ENCODE measurements at regions not wholly inside any gene's neighbourhood (a gene's known extent, or its start where the extent isn't known, plus 50 kb on each side); places are given as distances from the start of the nearest gene placed in this dataset.

DNA sequence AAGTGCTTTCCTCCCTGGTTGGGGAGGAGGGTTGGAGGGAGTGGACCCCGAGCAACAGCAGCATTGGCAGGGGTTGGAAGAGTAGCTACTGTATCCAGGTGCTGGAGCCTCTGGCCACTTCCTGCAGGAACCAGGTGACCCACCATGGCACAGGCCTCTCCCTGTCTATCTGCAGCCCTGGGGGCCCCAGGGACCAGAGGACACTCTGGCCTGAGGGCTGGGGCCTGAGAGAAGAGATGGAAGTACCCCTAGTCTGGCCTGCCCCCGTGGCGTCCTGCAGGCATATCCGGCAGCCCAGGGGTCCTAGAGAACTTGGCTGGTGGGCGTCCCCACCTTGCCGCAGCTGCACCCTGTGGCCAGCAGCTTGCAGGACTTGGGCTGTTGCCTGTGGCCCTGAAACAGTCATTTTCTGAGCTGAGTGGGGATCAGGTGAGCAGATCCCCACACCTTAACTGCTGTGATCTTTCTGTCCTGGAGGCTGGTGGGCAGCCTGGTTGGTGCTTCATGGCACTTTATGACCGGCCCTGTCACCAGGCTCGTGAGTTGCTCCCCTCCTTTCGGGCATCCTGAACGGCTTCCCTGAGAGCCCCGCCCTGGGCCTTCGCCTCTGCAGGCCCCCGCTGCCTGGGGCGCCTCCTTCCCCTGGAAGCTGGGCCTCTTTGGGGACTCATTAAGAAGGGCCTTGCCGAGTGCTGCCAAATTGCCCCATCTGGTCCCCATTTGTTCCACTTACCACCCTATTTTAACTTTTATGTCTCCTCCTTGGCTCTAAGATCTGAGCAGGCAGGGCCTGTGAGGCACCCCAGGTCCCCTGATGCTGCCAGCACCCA is 298.6 kb downstream of the SEC14L1 start (continued):
- TF ChIP-seq, protein P1, sequence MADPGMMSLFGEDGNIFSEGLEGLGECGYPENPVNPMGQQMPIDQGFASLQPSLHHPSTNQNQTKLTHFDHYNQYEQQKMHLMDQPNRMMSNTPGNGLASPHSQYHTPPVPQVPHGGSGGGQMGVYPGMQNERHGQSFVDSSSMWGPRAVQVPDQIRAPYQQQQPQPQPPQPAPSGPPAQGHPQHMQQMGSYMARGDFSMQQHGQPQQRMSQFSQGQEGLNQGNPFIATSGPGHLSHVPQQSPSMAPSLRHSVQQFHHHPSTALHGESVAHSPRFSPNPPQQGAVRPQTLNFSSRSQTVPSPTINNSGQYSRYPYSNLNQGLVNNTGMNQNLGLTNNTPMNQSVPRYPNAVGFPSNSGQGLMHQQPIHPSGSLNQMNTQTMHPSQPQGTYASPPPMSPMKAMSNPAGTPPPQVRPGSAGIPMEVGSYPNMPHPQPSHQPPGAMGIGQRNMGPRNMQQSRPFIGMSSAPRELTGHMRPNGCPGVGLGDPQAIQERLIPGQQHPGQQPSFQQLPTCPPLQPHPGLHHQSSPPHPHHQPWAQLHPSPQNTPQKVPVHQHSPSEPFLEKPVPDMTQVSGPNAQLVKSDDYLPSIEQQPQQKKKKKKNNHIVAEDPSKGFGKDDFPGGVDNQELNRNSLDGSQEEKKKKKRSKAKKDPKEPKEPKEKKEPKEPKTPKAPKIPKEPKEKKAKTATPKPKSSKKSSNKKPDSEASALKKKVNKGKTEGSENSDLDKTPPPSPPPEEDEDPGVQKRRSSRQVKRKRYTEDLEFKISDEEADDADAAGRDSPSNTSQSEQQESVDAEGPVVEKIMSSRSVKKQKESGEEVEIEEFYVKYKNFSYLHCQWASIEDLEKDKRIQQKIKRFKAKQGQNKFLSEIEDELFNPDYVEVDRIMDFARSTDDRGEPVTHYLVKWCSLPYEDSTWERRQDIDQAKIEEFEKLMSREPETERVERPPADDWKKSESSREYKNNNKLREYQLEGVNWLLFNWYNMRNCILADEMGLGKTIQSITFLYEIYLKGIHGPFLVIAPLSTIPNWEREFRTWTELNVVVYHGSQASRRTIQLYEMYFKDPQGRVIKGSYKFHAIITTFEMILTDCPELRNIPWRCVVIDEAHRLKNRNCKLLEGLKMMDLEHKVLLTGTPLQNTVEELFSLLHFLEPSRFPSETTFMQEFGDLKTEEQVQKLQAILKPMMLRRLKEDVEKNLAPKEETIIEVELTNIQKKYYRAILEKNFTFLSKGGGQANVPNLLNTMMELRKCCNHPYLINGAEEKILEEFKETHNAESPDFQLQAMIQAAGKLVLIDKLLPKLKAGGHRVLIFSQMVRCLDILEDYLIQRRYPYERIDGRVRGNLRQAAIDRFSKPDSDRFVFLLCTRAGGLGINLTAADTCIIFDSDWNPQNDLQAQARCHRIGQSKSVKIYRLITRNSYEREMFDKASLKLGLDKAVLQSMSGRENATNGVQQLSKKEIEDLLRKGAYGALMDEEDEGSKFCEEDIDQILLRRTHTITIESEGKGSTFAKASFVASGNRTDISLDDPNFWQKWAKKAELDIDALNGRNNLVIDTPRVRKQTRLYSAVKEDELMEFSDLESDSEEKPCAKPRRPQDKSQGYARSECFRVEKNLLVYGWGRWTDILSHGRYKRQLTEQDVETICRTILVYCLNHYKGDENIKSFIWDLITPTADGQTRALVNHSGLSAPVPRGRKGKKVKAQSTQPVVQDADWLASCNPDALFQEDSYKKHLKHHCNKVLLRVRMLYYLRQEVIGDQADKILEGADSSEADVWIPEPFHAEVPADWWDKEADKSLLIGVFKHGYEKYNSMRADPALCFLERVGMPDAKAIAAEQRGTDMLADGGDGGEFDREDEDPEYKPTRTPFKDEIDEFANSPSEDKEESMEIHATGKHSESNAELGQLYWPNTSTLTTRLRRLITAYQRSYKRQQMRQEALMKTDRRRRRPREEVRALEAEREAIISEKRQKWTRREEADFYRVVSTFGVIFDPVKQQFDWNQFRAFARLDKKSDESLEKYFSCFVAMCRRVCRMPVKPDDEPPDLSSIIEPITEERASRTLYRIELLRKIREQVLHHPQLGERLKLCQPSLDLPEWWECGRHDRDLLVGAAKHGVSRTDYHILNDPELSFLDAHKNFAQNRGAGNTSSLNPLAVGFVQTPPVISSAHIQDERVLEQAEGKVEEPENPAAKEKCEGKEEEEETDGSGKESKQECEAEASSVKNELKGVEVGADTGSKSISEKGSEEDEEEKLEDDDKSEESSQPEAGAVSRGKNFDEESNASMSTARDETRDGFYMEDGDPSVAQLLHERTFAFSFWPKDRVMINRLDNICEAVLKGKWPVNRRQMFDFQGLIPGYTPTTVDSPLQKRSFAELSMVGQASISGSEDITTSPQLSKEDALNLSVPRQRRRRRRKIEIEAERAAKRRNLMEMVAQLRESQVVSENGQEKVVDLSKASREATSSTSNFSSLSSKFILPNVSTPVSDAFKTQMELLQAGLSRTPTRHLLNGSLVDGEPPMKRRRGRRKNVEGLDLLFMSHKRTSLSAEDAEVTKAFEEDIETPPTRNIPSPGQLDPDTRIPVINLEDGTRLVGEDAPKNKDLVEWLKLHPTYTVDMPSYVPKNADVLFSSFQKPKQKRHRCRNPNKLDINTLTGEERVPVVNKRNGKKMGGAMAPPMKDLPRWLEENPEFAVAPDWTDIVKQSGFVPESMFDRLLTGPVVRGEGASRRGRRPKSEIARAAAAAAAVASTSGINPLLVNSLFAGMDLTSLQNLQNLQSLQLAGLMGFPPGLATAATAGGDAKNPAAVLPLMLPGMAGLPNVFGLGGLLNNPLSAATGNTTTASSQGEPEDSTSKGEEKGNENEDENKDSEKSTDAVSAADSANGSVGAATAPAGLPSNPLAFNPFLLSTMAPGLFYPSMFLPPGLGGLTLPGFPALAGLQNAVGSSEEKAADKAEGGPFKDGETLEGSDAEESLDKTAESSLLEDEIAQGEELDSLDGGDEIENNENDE (IDR thresholded peaks at IDR 0.05; ENCODE audit: insufficient replicate concordance, low read length), result no peak
- no peak for TF ChIP-seq TCF12 (IDR thresholded peaks at IDR 0.05; ENCODE audit: low read depth, low read length)
- TF ChIP-seq GTF2F1 (IDR thresholded peaks at IDR 0.05; ENCODE audit: borderline replicate concordance, low read depth, low read length), result no peak
- no peak for TF ChIP-seq JUN (IDR thresholded peaks at IDR 0.05; ENCODE audit: low read depth, low read length)
- TF ChIP-seq, protein P2, sequence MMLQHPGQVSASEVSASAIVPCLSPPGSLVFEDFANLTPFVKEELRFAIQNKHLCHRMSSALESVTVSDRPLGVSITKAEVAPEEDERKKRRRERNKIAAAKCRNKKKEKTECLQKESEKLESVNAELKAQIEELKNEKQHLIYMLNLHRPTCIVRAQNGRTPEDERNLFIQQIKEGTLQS (IDR thresholded peaks at IDR 0.05; ENCODE audit: insufficient read depth, low read depth, low read length), result no peak
- no peak for TF ChIP-seq SRF (IDR thresholded peaks at IDR 0.05; ENCODE audit: low read depth, low read length)
- TF ChIP-seq NANOG (IDR thresholded peaks at IDR 0.05; ENCODE audit: insufficient read depth, low read depth, low read length, poor library complexity, severe bottlenecking), result no peak
- TF ChIP-seq RXRA (IDR thresholded peaks at IDR 0.05; ENCODE audit: insufficient read depth, low read depth, low read length), result no peak
- TF ChIP-seq SP1 (IDR thresholded peaks at IDR 0.05; ENCODE audit: low read depth, low read length), result no peak
- no peak for TF ChIP-seq EP300 (IDR thresholded peaks at IDR 0.05; ENCODE audit: borderline replicate concordance in 1 of 2, low read depth in 2 of 2, low read length in 2 of 2)
